ENCODE measurements at regions not wholly inside any gene's neighbourhood (a gene's known extent, or its start where the extent isn't known, plus 50 kb on each side); places are given as distances from the start of the nearest gene placed in this dataset.
"Not testable (repeated sequence)": the region's sequence is repeated elsewhere in the genome, so short reads cannot be mapped to it uniquely, and the experiment has no call there.

- no peak for DNase-seq (ENCODE audit: low spot score)
Observed at GRCh38 chr3:59408047-59408624, 358.3 kb upstream of the CFAP20DC start.

- DNase-seq (ENCODE audit: low spot score): no peak
Observed at GRCh38 chr3:59407425-59407824, 357.6 kb upstream of the CFAP20DC start.

DNA sequence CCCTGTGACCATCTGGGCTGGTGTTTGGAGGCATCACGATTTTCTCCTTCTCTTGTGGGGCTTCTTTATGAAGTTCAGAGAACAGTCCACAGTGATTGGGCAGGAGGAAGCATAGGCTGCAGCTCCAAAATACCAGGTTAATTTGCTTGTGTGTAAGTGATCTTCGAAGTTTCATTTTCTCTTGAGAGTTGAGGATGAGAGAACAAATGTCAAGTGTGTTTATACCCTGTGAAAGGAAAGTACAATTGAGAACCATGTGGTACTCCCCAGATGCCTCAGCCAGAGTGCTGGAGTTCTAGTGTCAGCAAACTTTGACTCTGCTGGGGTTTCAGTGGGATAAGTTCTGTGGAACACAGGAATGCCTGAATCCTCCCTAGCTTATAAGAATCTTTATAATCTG, 357.1 kb upstream of the CFAP20DC start:
- no peak for DNase-seq (ENCODE audit: low spot score)

GRCh38 chr3:59404851-59405250, 355.0 kb upstream of the CFAP20DC start:
- no peak for DNase-seq (ENCODE audit: low spot score)

GRCh38 chr3:59404064-59404463, 354.2 kb upstream of the CFAP20DC start:
- no peak for DNase-seq (ENCODE audit: low spot score)

DNA sequence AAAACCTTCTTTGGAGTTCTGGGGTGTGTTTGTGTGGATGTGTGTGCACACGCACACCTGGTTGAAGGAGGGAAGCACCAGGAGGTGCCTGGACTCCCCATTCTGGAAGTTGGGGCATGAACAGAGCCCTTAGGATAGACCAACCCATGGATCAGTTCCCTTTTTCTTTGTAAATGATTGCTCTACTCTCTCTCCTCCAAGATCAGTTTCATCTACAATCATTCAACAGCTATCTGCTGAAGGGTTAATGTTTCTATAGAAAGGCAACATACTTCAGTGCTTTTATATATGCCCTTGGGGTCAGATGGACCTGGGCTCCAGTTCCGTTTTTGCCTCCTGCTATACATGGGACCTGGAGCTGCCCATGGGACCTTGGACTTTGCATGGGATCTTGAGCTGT, 352.1 kb upstream of the CFAP20DC start:
- DNase-seq (ENCODE audit: low spot score): no peak

GRCh38 chr3:59392116-59392515, 342.3 kb upstream of the CFAP20DC start:
- no peak for DNase-seq (ENCODE audit: low spot score)

- DNase-seq (ENCODE audit: low spot score): no peak
Observed at GRCh38 chr3:59391131-59391530, 341.3 kb upstream of the CFAP20DC start.

- DNase-seq (ENCODE audit: low spot score): no peak
Observed at GRCh38 chr3:59388555-59389270, 338.9 kb upstream of the CFAP20DC start.

DNA sequence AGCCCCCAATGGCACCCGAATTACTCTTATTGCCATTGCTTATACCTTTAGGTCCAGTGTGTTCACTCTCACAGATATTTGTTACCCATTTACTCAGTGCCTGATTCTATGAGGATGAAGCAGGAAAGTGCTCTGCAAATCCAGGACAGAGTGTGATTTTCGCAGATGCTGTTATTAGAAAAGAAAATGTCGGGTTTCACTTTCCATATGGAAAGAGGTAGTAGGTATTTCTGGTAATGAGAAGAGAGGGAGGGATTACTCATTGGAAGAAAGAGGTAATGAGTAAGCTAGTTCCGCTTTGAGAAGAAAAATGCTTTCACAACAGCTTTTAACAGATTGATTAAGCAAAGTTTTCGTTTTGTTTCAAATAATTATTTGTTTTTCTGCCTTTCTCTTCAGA, 336.3 kb upstream of the CFAP20DC start:
- DNase-seq (ENCODE audit: low spot score): no peak

GRCh38 chr3:59385547-59385946, 335.7 kb upstream of the CFAP20DC start:
- DNase-seq (ENCODE audit: low spot score): no peak

DNA sequence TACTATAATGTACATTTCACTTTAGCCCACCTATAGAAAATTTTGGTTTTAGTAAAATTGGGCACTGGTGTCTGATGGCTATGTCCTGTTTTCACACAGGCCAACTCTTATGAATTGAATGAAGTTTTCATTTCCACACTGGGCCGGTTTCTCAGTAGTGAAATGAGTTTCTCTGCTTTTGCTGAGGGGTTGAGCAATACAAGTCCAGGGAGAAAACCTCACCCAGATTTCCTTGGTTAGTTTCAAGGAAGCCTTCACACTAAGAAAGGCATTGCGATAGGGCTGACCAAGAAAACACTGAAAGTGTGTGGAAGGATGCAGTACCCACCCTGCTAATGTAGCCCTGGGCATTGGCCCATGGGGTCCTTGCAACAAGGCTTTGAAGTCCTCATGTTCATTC, 331.5 kb upstream of the CFAP20DC start:
- no peak for DNase-seq (ENCODE audit: low spot score)

- no peak for DNase-seq (ENCODE audit: low spot score)
Observed at GRCh38 chr3:59380146-59380545, 330.3 kb upstream of the CFAP20DC start.

DNA sequence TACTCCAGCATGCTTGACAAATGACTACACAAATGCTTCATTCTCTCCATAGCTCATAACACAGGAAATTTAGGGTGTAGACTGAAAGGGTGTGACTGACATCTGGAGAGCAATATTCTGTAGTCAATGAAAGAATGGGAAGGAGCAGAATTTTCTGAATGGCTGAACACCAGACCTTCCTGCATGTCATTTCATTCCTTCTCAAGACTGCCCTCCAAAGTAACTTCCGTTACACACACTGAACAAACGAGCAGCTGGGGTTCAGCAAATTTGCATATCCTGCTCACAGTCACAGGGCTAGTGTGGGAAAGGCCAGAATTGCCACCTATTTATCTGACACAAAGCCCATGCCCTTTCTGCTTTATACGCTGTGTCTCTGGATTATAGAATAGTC, 325.0 kb upstream of the CFAP20DC start:
- no peak for DNase-seq (ENCODE audit: low spot score)

DNA sequence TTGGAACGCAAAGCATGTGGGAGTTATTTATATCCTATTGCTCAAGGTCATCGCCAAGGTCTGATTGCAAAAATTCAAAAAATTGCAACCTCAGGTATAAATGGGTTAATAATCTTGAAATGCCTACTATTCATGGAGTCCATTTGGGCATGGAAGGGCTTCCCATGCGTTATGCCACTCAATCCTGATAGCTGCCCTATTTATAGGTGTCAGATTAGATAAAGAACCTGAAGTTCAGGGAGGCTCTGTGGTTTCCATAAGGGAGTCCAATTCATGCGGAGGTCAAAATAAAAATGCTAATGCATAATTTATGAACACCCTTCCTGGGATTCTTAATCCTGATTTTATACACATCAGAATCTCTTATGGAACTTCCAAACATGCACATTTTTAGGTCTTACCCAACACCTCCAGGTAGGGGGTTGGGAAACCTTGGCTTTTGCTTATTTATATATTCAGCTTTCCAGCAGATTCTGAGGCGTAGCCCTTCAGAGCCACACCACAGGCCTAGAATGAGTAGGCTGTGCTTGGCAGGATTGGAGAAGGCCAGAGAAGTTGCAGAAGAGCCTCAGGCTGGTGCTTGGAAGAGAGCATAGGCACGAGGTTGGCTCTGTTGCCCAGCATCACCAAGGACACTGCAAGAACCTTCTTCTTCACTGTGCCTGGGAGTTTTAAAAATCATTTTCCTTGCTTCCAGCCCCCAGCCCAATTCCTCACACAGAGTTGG, 324.4 kb upstream of the CFAP20DC start:
- DNase-seq (ENCODE audit: low spot score): no peak

GRCh38 chr3:59372346-59372745, 322.5 kb upstream of the CFAP20DC start:
- DNase-seq (ENCODE audit: low spot score): no peak

DNA sequence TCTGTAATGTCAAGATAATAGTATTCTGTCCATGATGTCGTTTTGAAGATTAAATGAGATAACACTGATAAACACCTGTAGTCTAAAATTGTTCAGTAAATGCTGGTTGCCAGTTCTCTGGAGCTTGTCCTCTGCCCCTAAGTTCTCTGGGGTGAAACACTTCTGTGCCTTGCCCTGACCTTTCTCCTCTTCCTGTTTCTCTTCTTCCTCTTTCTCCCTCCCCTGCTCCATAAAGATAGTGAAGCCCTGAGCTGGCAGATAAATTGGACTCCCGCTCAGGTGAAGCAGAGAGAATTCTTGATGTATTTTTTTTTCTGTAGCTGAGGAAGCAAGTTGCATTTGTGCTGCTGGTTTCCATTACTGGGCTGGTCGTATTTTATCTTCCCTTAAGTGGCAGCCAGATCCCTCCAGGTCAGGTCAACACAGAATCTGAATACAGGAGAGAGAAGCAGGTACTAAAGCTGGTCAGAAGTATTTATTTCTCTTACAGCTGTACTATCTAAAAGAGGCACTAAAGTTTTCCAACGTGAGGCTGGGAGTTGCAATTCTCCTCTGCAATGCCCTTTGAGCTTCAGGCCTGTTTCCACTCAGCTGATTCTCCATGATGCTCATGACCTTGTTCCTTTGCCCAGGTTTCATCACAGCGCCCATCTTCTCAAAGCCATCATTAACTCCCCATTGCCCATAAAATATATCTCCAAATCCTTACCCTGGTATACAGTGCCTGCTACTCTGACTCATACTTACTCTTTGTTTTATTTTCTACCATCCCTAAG, 319.3 kb upstream of the CFAP20DC start:
- DNase-seq (ENCODE audit: low spot score): no peak

- DNase-seq (ENCODE audit: low spot score): no peak
Observed at GRCh38 chr3:59367150-59367549, 317.3 kb upstream of the CFAP20DC start.

- no peak for DNase-seq (ENCODE audit: low spot score)
Observed at GRCh38 chr3:59366218-59366617, 316.4 kb upstream of the CFAP20DC start.

DNA sequence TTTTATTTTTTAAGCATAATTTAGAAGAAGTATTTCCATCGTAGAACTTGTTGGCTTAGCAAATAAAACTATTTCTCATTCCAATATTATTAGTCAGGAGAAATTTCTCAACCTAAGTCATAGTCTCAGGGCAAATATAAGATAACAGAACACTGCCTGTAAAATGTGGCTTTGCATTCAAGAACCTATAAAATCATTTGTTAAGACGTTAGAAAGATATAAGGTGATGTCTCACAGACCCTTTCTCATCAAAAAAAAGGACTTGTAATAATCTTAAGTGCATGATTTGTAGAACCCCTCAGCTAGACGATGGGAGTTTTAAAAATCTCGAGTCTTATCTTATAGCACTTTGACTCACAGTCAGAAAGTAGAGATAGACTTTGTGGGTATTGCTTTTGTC, 314.7 kb upstream of the CFAP20DC start:
- no peak for DNase-seq (ENCODE audit: low spot score)

GRCh38 chr3:59360312-59360711, 310.5 kb upstream of the CFAP20DC start:
- not testable (repeated sequence) for DNase-seq (ENCODE audit: low spot score)

DNA sequence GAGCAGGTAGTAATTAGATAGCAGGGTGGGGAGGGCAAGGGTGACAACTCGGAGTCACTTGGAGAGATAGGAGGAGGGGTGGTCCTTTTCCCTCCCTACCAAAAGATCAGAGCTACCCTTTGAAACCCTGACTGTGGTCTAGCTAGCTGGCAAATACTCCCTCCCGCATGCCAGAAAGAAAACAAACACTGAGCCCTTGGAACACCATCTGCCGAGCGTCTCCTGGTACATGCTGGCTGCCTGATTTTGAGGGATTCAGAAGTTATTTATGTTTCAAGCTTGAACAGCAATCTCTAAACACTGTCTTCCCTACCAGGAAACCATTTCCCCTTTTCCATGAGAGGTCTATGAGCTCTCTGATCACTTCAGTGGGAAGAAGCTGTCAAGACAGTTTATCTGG, 291.6 kb upstream of the CFAP20DC start:
- no peak for DNase-seq (ENCODE audit: low spot score)

DNA sequence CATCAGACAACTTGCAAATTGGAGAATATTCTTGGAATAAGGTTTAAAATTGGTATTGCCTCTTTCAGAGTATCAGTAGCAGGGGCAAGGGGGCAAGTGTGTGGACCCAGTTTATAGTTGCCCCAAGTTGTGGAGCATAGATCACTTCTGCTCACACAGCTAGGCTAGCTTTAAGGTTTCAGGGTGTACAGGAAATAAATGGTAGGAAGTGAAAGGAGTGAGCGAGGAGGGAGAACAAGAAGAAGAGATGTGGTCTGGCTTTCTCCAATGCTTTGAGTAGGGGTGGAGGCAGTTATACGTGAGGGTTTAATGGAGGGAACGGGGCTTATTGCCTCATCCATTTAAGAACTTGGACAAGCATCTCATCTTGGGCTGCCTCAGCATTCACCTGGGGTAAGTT, 290.0 kb upstream of the CFAP20DC start:
- no peak for DNase-seq (ENCODE audit: low spot score)
